ENCODE measurements at regions not wholly inside any gene's neighbourhood (a gene's known extent, or its start where the extent isn't known, plus 50 kb on each side); places are given as distances from the start of the nearest gene placed in this dataset.
"Not testable (repeated sequence)": the region's sequence is repeated elsewhere in the genome, so short reads cannot be mapped to it uniquely, and the experiment has no call there.

- ATAC-seq (ENCODE audit: low FRiP score in 2 of 2) (no peak), DNase-seq (no peak)
- Histone ChIP-seq H3K4me1 (peaks cover under 1 to 5% (median 4%) of the 10 kb centered on the region in 4 donors), H3K4me3 (no peak overlapping the region), H3K36me3 (no peaks in the 10 kb centered on the region), H3K27me3 (no peaks in the 10 kb centered on the region), H3K9me3 (peaks cover 0 to 25% (median 14%) of the 10 kb centered on the region in 4 donors), H3K27ac (peak overlapping the region in 1 of 4 donors; percentile 31)
- TF ChIP-seq EP300 (IDR thresholded peaks at IDR 0.05), result no peak
- TF ChIP-seq POLR2A (IDR thresholded peaks at IDR 0.05), result no peak
- no peak for TF ChIP-seq POLR2AphosphoS5 (IDR thresholded peaks at IDR 0.05)
- TF ChIP-seq CTCF (IDR thresholded peaks at IDR 0.05), result no peak
- WGBS, 2 donors, result 57 to 72% methylated on average over 1 of the region's 1 CpG
Measured at GRCh38 chr6:79372757-79373156, 138.3 kb upstream of the HMGN3 start.

- no peaks in the 10 kb centered on the region for H3K36me3 ChIP-seq
- H3K4me1 ChIP-seq, result peaks cover 0 to 4% (median 0%) of the 10 kb centered on the region in 4 donors
- DNase-seq (no peak), ATAC-seq (ENCODE audit: low FRiP score in 2 of 2) (no peak)
- TF ChIP-seq CTCF (IDR thresholded peaks at IDR 0.05) (no peak), POLR2AphosphoS5 (IDR thresholded peaks at IDR 0.05) (no peak), POLR2A (IDR thresholded peaks at IDR 0.05) (no peak), EP300 (IDR thresholded peaks at IDR 0.05) (no peak)
- H3K27me3 ChIP-seq, result no peaks in the 10 kb centered on the region
- 83 to 88% methylated on average over 3 of the region's 3 CpGs for WGBS, 2 donors
- H3K9me3 ChIP-seq, result peaks cover 0 to 25% (median 15%) of the 10 kb centered on the region in 4 donors
- no peak overlapping the region for H3K4me3 ChIP-seq
- H3K27ac ChIP-seq, result no peak overlapping the region
Measured at GRCh38 chr6:79369026-79369425, 134.5 kb upstream of the HMGN3 start.

- H3K4me3 ChIP-seq; DNase-seq; H3K36me3 ChIP-seq; H3K27ac ChIP-seq; H3K27me3 ChIP-seq; ATAC-seq (ENCODE audit: low FRiP score in 2 of 2); H3K4me1 ChIP-seq: not testable (repeated sequence)
- H3K9me3 ChIP-seq, result peaks cover 0 to 22% (median 15%) of the 10 kb centered on the region in 4 donors
Measured at GRCh38 chr6:79363441-79363840, 129.0 kb upstream of the HMGN3 start.

GRCh38 chr6:79361074-79361473 lies 126.6 kb upstream of the HMGN3 start:
- not testable (repeated sequence) for ATAC-seq (ENCODE audit: low FRiP score in 2 of 2); H3K27me3 ChIP-seq; H3K4me1 ChIP-seq; H3K4me3 ChIP-seq; DNase-seq; H3K36me3 ChIP-seq; H3K27ac ChIP-seq
- 91 to 94% methylated on average over 2 of the region's 2 CpGs for WGBS, 2 donors
- peaks cover 0 to 13% (median 10%) of the 10 kb centered on the region in 4 donors for H3K9me3 ChIP-seq

GRCh38 chr6:79353226-79353625 lies 118.7 kb upstream of the HMGN3 start:
- 89 to 96% methylated on average over 4 of the region's 4 CpGs for WGBS, 2 donors
- TF ChIP-seq POLR2AphosphoS5 (IDR thresholded peaks at IDR 0.05) (no peak), CTCF (IDR thresholded peaks at IDR 0.05) (no peak), POLR2A (IDR thresholded peaks at IDR 0.05) (no peak), EP300 (IDR thresholded peaks at IDR 0.05) (no peak)

GRCh38 chr6:79338493-79338892 lies 104.0 kb upstream of the HMGN3 start:
- H3K27ac ChIP-seq, result no peak overlapping the region
- H3K36me3 ChIP-seq, result no peaks in the 10 kb centered on the region
- H3K27me3 ChIP-seq, result no peaks in the 10 kb centered on the region
- H3K4me3 ChIP-seq, result no peak overlapping the region
- no peaks in the 10 kb centered on the region for H3K4me1 ChIP-seq
- TF ChIP-seq POLR2A (IDR thresholded peaks at IDR 0.05) (no peak), CTCF (IDR thresholded peaks at IDR 0.05) (no peak), EP300 (IDR thresholded peaks at IDR 0.05) (no peak), POLR2AphosphoS5 (IDR thresholded peaks at IDR 0.05) (no peak)
- DNase-seq (no peak), ATAC-seq (ENCODE audit: low FRiP score in 2 of 2) (no peak)
- WGBS, 2 donors, result 66 to 67% methylated on average over 5 of the region's 5 CpGs
- H3K9me3 ChIP-seq, result no peaks in the 10 kb centered on the region

More at GRCh38 chr6:79353226-79353625, 118.7 kb upstream of the HMGN3 start:
- no peak for ATAC-seq (ENCODE audit: low FRiP score in 2 of 2)
- H3K27ac ChIP-seq, result no peak overlapping the region
- H3K36me3 ChIP-seq, result no peaks in the 10 kb centered on the region
- no peaks in the 10 kb centered on the region for H3K4me1 ChIP-seq
- H3K9me3 ChIP-seq, result peaks cover 0 to 4% (median 1%) of the 10 kb centered on the region in 4 donors
- DNase-seq, result no peak
- H3K27me3 ChIP-seq, result no peaks in the 10 kb centered on the region
- H3K4me3 ChIP-seq, result no peak overlapping the region
